Astrocyte (in vitro differentiated cells and primary cell): ENCODE measurements at regions not wholly inside any gene's neighbourhood (a gene's known extent, or its start where the extent isn't known, plus 50 kb on each side); places are given as distances from the start of the nearest gene placed in this dataset.

Experiments used
- DNase-seq: peaks from one replicate; pipeline ENCODE4 v3.0.0-alpha.2; 2010; ENCODE audit warnings: low read depth
- FAIRE-seq: peaks from 2 replicates; lab custom pipeline; 2011; peaks lifted over from hg19 to GRCh38; lab: Jason Lieb, UNC
- H2AFZ ChIP-seq: 2 replicates; pipeline ENCODE4 v1.6.0; 2012; ENCODE audit warnings: low read depth, low read length, inconsistent platforms
- H3K27ac ChIP-seq: 2 replicates; pipeline ENCODE4 v1.5.1; 2011; ENCODE audit warnings: low read depth, low read length, inconsistent platforms
- H3K27me3 ChIP-seq: 2 replicates; pipeline ENCODE4 v1.6.0; 2011; ENCODE audit warnings: low read length, inconsistent platforms; ENCODE audit not compliant: insufficient read depth
- H3K36me3 ChIP-seq: 2 replicates; pipeline ENCODE4 v1.5.1; 2011; ENCODE audit warnings: low read length, inconsistent platforms; ENCODE audit not compliant: insufficient read depth
- H3K4me1 ChIP-seq: 2 replicates; pipeline ENCODE4 v1.5.1; 2011; ENCODE audit warnings: low read length, inconsistent platforms; ENCODE audit not compliant: insufficient read depth
- H3K4me2 ChIP-seq: 2 replicates; pipeline ENCODE4 v1.6.0; 2012; ENCODE audit warnings: low read length, inconsistent platforms
- H3K4me3 ChIP-seq: 2 replicates; pipeline ENCODE4 v1.5.1; 2011; ENCODE audit warnings: low read depth, mild to moderate bottlenecking, low read length, inconsistent platforms; ENCODE audit not compliant: insufficient read depth
- H3K79me2 ChIP-seq: 2 replicates; pipeline ENCODE4 v1.6.0; 2012; ENCODE audit warnings: mild to moderate bottlenecking, low read length, inconsistent platforms; ENCODE audit not compliant: insufficient read depth
- H3K9ac ChIP-seq: 2 replicates; pipeline ENCODE4 v1.6.0; 2012; ENCODE audit warnings: mild to moderate bottlenecking, low read length, inconsistent platforms
- H3K9me3 ChIP-seq: 2 replicates; pipeline ENCODE4 v1.5.1; 2012; ENCODE audit warnings: low read depth, mild to moderate bottlenecking, low read length, inconsistent platforms; ENCODE audit not compliant: insufficient read depth
- H4K20me1 ChIP-seq: 2 replicates; pipeline ENCODE4 v1.6.0; 2012; ENCODE audit warnings: low read length, inconsistent platforms; ENCODE audit not compliant: insufficient read depth
- H3K27ac Mint-ChIP-seq: one replicate; pipeline ENCODE4 v1.8.0; 2021; ENCODE audit warnings: mild to moderate bottlenecking, mixed read lengths; ENCODE audit not compliant: unreplicated experiment
- H3K27me3 Mint-ChIP-seq: one replicate; pipeline ENCODE4 v1.8.0; 2021; ENCODE audit warnings: low read depth, mixed read lengths; ENCODE audit not compliant: unreplicated experiment
- H3K36me3 Mint-ChIP-seq: one replicate; pipeline ENCODE4 v1.8.0; 2021; ENCODE audit warnings: low read depth, mixed read lengths; ENCODE audit not compliant: unreplicated experiment
- H3K4me1 Mint-ChIP-seq: one replicate; pipeline ENCODE4 v1.8.0; 2021; ENCODE audit warnings: low read depth, mixed read lengths; ENCODE audit not compliant: unreplicated experiment
- H3K4me3 Mint-ChIP-seq: one replicate; pipeline ENCODE4 v1.8.0; 2021; ENCODE audit warnings: mild to moderate bottlenecking, moderate library complexity, mixed read lengths; ENCODE audit not compliant: unreplicated experiment
- H3K9me3 Mint-ChIP-seq: one replicate; pipeline ENCODE4 v1.8.0; 2021; ENCODE audit warnings: mild to moderate bottlenecking, mixed read lengths; ENCODE audit not compliant: unreplicated experiment
- EZH2 ChIP-seq: IDR thresholded peaks from 2 replicates; pipeline ENCODE4 v1.6.1; 2012; ENCODE audit warnings: mild to moderate bottlenecking, low read length, inconsistent platforms; ENCODE audit not compliant: insufficient read depth
- TF ChIP-seq, protein P1 (sequence below): IDR thresholded peaks from 2 replicates; pipeline ENCODE4 v1.5.1; 2011; ENCODE audit warnings: low read depth, mild to moderate bottlenecking, inconsistent platforms, low read length, moderate library complexity; ENCODE audit not compliant: insufficient read depth

DNA sequence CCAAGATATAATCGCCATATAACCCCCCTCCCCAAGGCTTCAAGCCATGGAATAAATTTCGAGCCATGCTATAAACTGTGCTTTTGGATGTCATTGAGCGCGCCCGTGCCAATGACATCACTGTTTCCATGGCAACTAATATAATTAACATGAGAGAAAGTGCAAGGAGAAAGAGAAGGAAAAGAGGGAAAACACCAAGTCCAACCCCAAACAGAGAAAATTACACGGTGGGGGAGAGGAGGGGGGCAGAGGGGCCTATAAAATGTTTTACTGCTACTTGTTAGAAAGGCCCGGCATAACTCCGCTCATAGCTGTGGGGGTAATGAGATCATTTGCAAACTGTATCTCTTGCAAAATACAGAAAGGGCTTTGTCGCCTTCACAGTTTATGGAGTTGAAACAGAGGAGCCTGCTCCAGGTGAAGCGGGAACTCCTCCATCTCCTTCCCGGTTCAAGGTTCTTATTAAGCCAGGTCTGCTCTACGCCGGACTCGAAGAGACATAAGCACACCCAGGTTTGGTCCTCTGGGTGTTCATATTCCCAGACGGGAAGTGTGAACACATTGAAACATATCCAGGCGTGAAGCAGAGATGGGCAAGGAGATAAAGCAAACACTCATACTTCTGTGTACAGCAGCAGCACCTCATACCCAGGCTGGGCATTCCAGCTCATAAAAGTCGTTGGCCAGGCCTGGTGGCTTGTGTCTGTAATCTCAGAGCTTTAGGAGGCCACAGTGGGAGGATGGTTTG is 99.1 kb upstream of the MAP1LC3B2 start:
- H3K9me3 ChIP-seq: no peaks in the 10 kb centered on the region
- peaks cover 13% of the 10 kb centered on the region for H3K27me3 Mint-ChIP-seq
- no peak overlapping the region for H2AFZ ChIP-seq
- H3K9me3 Mint-ChIP-seq: peaks cover 2% of the 10 kb centered on the region
- no peaks in the 10 kb centered on the region for H4K20me1 ChIP-seq
- DNase-seq (no peak), FAIRE-seq (no peak)
- H3K79me2 ChIP-seq: no peaks in the 10 kb centered on the region
- H3K4me1 ChIP-seq: peaks cover 14% of the 10 kb centered on the region
- no peak overlapping the region for H3K4me2 ChIP-seq
- no peaks in the 10 kb centered on the region for H3K36me3 Mint-ChIP-seq
- H3K4me3 ChIP-seq: no peak overlapping the region
- H3K27me3 ChIP-seq: no peaks in the 10 kb centered on the region
- peaks cover 17% of the 10 kb centered on the region for H3K4me1 Mint-ChIP-seq
- H3K9ac ChIP-seq: no peak overlapping the region
- H3K27ac ChIP-seq: no peak overlapping the region
- no peak overlapping the region for H3K27ac Mint-ChIP-seq
- no peak for TF ChIP-seq EZH2
- TF ChIP-seq, protein P1, sequence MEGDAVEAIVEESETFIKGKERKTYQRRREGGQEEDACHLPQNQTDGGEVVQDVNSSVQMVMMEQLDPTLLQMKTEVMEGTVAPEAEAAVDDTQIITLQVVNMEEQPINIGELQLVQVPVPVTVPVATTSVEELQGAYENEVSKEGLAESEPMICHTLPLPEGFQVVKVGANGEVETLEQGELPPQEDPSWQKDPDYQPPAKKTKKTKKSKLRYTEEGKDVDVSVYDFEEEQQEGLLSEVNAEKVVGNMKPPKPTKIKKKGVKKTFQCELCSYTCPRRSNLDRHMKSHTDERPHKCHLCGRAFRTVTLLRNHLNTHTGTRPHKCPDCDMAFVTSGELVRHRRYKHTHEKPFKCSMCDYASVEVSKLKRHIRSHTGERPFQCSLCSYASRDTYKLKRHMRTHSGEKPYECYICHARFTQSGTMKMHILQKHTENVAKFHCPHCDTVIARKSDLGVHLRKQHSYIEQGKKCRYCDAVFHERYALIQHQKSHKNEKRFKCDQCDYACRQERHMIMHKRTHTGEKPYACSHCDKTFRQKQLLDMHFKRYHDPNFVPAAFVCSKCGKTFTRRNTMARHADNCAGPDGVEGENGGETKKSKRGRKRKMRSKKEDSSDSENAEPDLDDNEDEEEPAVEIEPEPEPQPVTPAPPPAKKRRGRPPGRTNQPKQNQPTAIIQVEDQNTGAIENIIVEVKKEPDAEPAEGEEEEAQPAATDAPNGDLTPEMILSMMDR: no peak
- no peak overlapping the region for H3K4me3 Mint-ChIP-seq
- H3K36me3 ChIP-seq: no peaks in the 10 kb centered on the region

DNA sequence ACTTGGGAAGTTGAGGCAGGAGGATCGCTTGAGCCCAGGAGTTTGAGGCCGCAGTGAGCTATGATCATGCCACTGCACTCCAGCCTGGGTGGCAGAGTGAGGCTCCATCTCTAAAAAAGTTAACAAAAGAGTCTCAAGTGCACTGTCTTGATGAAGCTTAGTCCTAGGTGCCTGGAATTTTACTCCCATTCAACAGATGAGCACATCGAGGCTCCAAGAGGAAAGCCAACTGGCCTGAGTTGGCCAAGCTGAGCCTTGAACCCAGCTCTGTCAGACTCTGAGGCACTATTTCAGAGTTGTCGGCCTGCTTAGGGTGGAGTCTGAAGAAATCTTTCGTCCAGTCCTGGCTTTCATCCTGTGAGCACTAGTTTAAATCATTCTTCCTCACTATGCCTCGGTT is 98.1 kb upstream of the MAP1LC3B2 start:
- no peak overlapping the region for H3K9ac ChIP-seq
- peaks cover 6% of the 10 kb centered on the region for H3K4me1 ChIP-seq
- FAIRE-seq: no peak
- no peaks in the 10 kb centered on the region for H3K27me3 ChIP-seq
- Mint-ChIP-seq H3K27ac (no peak overlapping the region), H3K9me3 (peaks cover 2% of the 10 kb centered on the region), H3K27me3 (peaks cover 13% of the 10 kb centered on the region), H3K4me1 (peaks cover 11% of the 10 kb centered on the region), H3K4me3 (no peak overlapping the region), H3K36me3 (no peaks in the 10 kb centered on the region)
- no peak overlapping the region for H2AFZ ChIP-seq
- no peak overlapping the region for H3K27ac ChIP-seq
- H3K9me3 ChIP-seq: no peaks in the 10 kb centered on the region
- no peak for DNase-seq
- no peak overlapping the region for H3K4me3 ChIP-seq
- H4K20me1 ChIP-seq: no peaks in the 10 kb centered on the region
- H3K36me3 ChIP-seq: no peaks in the 10 kb centered on the region
- no peak overlapping the region for H3K4me2 ChIP-seq
- TF ChIP-seq, protein P1: no peak
- no peak for TF ChIP-seq EZH2
- H3K79me2 ChIP-seq: no peaks in the 10 kb centered on the region

DNA sequence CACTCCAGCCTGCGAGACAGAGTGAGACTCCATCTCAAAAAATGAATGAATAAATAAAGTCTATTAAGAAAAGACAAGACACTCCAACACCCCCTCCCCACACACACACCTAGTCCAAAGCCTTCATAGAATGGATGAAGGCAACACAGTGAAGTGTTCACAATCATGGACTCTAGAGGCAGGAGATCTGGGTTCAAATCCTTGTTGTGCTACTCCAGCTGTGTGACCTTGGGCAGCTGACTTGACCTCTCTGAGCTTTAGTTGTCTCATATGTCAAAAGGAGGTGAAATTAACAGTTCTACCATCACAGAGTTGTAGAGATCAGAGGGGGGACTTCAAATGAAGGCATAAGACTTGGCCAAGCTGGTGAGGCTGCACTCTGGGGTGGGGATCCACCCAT is 95.8 kb upstream of the MAP1LC3B2 start:
- no peak overlapping the region for H3K27ac ChIP-seq
- no peaks in the 10 kb centered on the region for H3K36me3 ChIP-seq
- no peak for FAIRE-seq
- H2AFZ ChIP-seq: no peak overlapping the region
- H3K4me1 ChIP-seq: no peaks in the 10 kb centered on the region
- no peak overlapping the region for H3K27ac Mint-ChIP-seq
- H3K4me3 Mint-ChIP-seq: no peak overlapping the region
- H3K4me3 ChIP-seq: no peak overlapping the region
- no peaks in the 10 kb centered on the region for H3K9me3 ChIP-seq
- H3K27me3 Mint-ChIP-seq: peaks cover 15% of the 10 kb centered on the region
- H3K27me3 ChIP-seq: no peaks in the 10 kb centered on the region
- no peaks in the 10 kb centered on the region for H3K36me3 Mint-ChIP-seq
- peaks cover 2% of the 10 kb centered on the region for H3K9me3 Mint-ChIP-seq
- H3K4me1 Mint-ChIP-seq: peaks cover 7% of the 10 kb centered on the region
- TF ChIP-seq, protein P1: no peak
- TF ChIP-seq EZH2: no peak
- no peaks in the 10 kb centered on the region for H3K79me2 ChIP-seq
- no peaks in the 10 kb centered on the region for H4K20me1 ChIP-seq
- no peak overlapping the region for H3K4me2 ChIP-seq
- no peak for DNase-seq
- no peak overlapping the region for H3K9ac ChIP-seq
